ENCODE measurements at regions not wholly inside any gene's neighbourhood (a gene's known extent, or its start where the extent isn't known, plus 50 kb on each side); places are given as distances from the start of the nearest gene placed in this dataset.

DNA sequence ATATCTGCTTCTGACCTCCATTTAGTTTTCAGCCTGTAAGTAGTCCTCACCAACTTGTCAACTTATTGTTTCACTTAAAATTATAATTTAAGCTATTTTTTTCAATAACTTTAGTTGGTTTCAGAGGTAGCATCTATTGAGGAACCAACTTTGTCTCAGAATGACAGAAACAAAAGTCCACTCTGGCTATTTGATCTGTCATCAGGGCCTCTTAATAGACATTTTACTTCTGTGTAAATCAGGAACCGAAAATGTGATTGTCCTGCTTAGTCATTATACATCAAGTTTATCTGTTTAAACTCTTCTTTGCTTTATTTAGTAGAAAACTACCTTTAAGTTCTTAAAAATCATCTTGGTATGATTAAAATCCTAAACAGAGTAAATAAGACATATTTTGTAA is 820.8 kb upstream of the EDIL3 start:
- TF ChIP-seq POLR2AphosphoS5 (IDR thresholded peaks at IDR 0.05) = no peak
- no peak for TF ChIP-seq EP300 (IDR thresholded peaks at IDR 0.05)
- no peak for TF ChIP-seq POLR2A (IDR thresholded peaks at IDR 0.05)
- Histone ChIP-seq H3K4me3 (no peak overlapping the region), H3K9me3 (no peaks in the 10 kb centered on the region), H3K27me3 (no peaks in the 10 kb centered on the region), H3K36me3 (no peaks in the 10 kb centered on the region), H3K4me1 (no peaks in the 10 kb centered on the region), H3K27ac (no peak overlapping the region)
- WGBS = 78% methylated on average over 1 of the region's 1 CpG
- no peak for DNase-seq (ENCODE audit: low spot score in 2 of 2)

DNA sequence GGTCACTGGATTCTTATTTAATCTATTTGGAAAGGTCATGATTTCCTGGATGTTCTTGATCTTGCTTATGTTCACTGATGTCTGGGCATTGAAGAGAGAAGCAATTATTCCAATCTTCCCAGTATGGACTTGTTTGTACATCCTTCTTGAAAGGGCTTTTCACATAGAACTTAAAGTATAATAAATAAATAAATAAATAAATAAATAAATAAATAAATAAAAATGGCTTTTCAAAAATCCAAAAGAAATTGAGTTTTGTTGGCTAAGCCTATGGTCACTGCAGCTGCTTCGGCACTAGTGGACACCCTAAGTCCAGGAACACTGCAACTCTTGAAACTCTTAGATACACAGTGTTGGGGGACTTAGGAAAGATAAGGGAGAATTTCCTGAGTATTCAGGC is 840.7 kb upstream of the EDIL3 start:
- TF ChIP-seq POLR2A (IDR thresholded peaks at IDR 0.05) = no peak
- TF ChIP-seq, protein P1, sequence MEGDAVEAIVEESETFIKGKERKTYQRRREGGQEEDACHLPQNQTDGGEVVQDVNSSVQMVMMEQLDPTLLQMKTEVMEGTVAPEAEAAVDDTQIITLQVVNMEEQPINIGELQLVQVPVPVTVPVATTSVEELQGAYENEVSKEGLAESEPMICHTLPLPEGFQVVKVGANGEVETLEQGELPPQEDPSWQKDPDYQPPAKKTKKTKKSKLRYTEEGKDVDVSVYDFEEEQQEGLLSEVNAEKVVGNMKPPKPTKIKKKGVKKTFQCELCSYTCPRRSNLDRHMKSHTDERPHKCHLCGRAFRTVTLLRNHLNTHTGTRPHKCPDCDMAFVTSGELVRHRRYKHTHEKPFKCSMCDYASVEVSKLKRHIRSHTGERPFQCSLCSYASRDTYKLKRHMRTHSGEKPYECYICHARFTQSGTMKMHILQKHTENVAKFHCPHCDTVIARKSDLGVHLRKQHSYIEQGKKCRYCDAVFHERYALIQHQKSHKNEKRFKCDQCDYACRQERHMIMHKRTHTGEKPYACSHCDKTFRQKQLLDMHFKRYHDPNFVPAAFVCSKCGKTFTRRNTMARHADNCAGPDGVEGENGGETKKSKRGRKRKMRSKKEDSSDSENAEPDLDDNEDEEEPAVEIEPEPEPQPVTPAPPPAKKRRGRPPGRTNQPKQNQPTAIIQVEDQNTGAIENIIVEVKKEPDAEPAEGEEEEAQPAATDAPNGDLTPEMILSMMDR (IDR thresholded peaks at IDR 0.05) = no peak
- TF ChIP-seq POLR2AphosphoS5 (IDR thresholded peaks at IDR 0.05) = no peak
- TF ChIP-seq EP300 (IDR thresholded peaks at IDR 0.05) = no peak

DNA sequence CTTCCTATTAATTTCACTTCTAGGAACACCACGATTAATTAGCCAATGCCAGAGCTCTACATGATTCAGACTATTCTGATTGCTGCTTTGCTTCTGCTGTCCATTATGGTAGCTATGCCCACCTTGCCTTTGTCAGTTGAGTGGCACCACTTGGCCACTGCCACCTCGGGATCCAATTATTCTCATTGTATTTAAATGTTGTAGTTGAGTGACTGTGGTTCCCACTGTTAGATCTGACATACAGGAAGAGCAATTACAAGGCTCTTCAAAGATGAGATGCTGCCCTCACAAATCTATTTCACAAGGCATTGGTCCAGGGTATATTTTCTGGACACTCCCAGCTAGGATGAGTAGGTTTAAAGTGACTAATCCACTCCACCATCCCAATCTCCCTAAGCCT is 864.5 kb upstream of the EDIL3 start:
- H3K27me3 ChIP-seq = no peaks in the 10 kb centered on the region
- no peak for DNase-seq (ENCODE audit: low spot score in 2 of 2)
- H3K9me3 ChIP-seq = peaks cover 8% of the 10 kb centered on the region
- H3K4me3 ChIP-seq = no peak overlapping the region
- no peaks in the 10 kb centered on the region for H3K36me3 ChIP-seq
- no peaks in the 10 kb centered on the region for H3K4me1 ChIP-seq
- H3K27ac ChIP-seq = no peak overlapping the region
- no peak for TF ChIP-seq POLR2AphosphoS5 (IDR thresholded peaks at IDR 0.05)
- TF ChIP-seq, protein P1 (IDR thresholded peaks at IDR 0.05) = no peak
- TF ChIP-seq POLR2A (IDR thresholded peaks at IDR 0.05) = no peak
- no peak for TF ChIP-seq EP300 (IDR thresholded peaks at IDR 0.05)
- WGBS = 79% methylated on average over 2 of the region's 2 CpGs

More for the DNA sequence above, 840.7 kb upstream of the EDIL3 start:
- Histone ChIP-seq H3K4me3 (no peak overlapping the region), H3K27ac (no peak overlapping the region), H3K36me3 (no peaks in the 10 kb centered on the region), H3K4me1 (no peaks in the 10 kb centered on the region), H3K9me3 (no peaks in the 10 kb centered on the region), H3K27me3 (no peaks in the 10 kb centered on the region)
- WGBS = 100% methylated on average over 1 of the region's 1 CpG
- no peak for DNase-seq (ENCODE audit: low spot score in 2 of 2)

DNA sequence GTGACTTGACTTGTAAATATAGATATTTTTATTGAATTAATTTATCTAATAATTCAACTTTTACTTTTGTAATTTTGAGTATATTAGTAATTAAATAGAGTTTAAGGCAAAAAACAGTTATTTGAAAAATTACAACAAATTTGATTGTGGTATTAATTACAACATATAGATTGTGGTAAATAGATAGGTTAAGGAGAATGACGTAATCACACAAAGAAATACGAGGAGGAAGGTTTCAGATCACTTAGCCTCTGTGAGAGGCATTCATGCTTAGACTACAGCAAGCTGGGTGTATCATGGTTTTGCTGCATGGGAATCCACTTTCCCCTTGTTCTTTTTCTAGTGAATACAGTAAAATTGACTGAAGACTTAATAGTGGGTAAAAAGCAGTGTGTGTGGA is 878.4 kb upstream of the EDIL3 start:
- 56% methylated on average over 2 of the region's 2 CpGs for WGBS
- TF ChIP-seq POLR2A (IDR thresholded peaks at IDR 0.05) = no peak
- no peaks in the 10 kb centered on the region for H3K9me3 ChIP-seq

DNA sequence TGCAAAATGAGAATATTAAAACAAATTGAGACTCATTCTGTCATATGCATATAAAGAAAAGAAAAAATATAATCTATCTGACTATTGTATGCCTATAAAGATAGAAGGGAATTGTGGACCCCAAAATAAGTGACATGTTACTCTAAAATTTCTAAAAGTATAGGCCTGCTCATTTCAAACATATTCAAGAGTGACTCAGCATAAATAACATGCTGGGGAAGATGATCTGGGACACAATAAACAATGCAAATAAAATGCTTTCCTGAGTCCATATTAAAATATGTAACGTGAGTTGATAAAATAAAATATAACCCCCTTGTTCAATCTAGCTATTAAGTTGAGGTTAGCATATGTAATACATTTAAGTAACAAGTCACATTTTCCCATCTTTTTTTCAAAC is 882.0 kb upstream of the EDIL3 start:
- no peak for DNase-seq (ENCODE audit: low spot score in 2 of 2)
- no peaks in the 10 kb centered on the region for H3K27me3 ChIP-seq
- no peaks in the 10 kb centered on the region for H3K4me1 ChIP-seq
- H3K36me3 ChIP-seq = no peaks in the 10 kb centered on the region
- no peak overlapping the region for H3K4me3 ChIP-seq
- TF ChIP-seq, protein P1 (IDR thresholded peaks at IDR 0.05) = no peak
- TF ChIP-seq POLR2AphosphoS5 (IDR thresholded peaks at IDR 0.05) (no peak), EP300 (IDR thresholded peaks at IDR 0.05) (no peak), POLR2A (IDR thresholded peaks at IDR 0.05) (no peak)
- 82% methylated on average over 1 of the region's 1 CpG for WGBS
- H3K9me3 ChIP-seq = no peaks in the 10 kb centered on the region
- no peak overlapping the region for H3K27ac ChIP-seq

More for the DNA sequence above, 878.4 kb upstream of the EDIL3 start:
- no peak overlapping the region for H3K27ac ChIP-seq
- H3K4me1 ChIP-seq = no peaks in the 10 kb centered on the region
- DNase-seq (ENCODE audit: low spot score in 2 of 2) = no peak
- no peaks in the 10 kb centered on the region for H3K27me3 ChIP-seq
- H3K36me3 ChIP-seq = no peaks in the 10 kb centered on the region
- H3K4me3 ChIP-seq = no peak overlapping the region

DNA sequence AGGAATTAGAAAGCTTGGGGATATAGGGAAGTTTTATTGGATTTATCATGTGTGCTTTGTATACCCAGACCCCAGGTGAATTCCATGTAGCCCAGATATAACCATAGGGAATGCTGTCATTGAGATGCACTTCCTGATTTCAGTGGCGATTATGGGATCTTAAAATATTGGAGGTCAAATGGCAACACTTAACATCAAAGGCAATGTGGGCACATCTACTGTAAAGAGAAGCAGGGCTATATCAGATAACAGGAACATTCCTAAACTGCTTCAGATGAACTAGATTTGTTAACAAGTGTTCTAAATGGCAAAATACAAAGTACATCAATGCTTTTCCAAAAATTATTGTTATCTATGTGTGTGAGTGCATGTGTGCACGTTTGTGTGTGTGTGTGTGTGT is 883.5 kb upstream of the EDIL3 start:
- no peak overlapping the region for H3K4me3 ChIP-seq
- H3K9me3 ChIP-seq = no peaks in the 10 kb centered on the region
- no peaks in the 10 kb centered on the region for H3K4me1 ChIP-seq
- no peak for DNase-seq (ENCODE audit: low spot score in 2 of 2)
- 30% methylated on average over 2 of the region's 2 CpGs for WGBS
- H3K36me3 ChIP-seq = no peaks in the 10 kb centered on the region
- no peak overlapping the region for H3K27ac ChIP-seq
- H3K27me3 ChIP-seq = no peaks in the 10 kb centered on the region
- TF ChIP-seq POLR2AphosphoS5 (IDR thresholded peaks at IDR 0.05) (no peak), EP300 (IDR thresholded peaks at IDR 0.05) (no peak), POLR2A (IDR thresholded peaks at IDR 0.05) (no peak)
- TF ChIP-seq, protein P1 (IDR thresholded peaks at IDR 0.05) = no peak
